H1 (cell line): ENCODE measurements at regions not wholly inside any gene's neighbourhood (a gene's known extent, or its start where the extent isn't known, plus 50 kb on each side); places are given as distances from the start of the nearest gene placed in this dataset.

Source experiments
- CTCF ChIA-PET: fragments of 300-600 bp; sonication (Branson Sonifier 250); formaldehyde crosslinking; loops from one replicate; lab custom pipeline; 2021; ENCODE audit not compliant: partially characterized antibody; lab: Charles Lee
- POLR2A ChIA-PET: fragments of 300-600 bp; sonication (Branson Sonifier 250); formaldehyde crosslinking; loops from one replicate; lab custom pipeline; 2021; ENCODE audit warnings: inconsistent platforms; ENCODE audit not compliant: partially characterized antibody; lab: Charles Lee
- DNase-seq, 2 experiments: peaks; one replicate each; pipeline versions ENCODE4 v3.0.0 to v3.0.0-alpha.2; 2010 to 2022; ENCODE audit warnings: low spot score in 2 of 2, low read depth in 1 of 2, mixed read lengths in 1 of 2
- FAIRE-seq: peaks from 2 replicates; lab custom pipeline; 2011; peaks lifted over from hg19 to GRCh38; lab: Jason Lieb, UNC
- H2AFZ ChIP-seq: 2 replicates; pipeline ENCODE4 v1.8.1; 2012; ENCODE audit warnings: low read length, inconsistent platforms
- H2AK5ac ChIP-seq: 2 replicates; pipeline ENCODE4 v1.6.1; 2013; ENCODE audit warnings: low read depth, low read length
- H2BK120ac ChIP-seq: replicated peaks from 2 replicates; pipeline ENCODE3; 2013; ENCODE audit warnings: low read depth, low read length, inconsistent platforms
- H2BK12ac ChIP-seq: 2 replicates; pipeline ENCODE4 v1.6.1; 2013; ENCODE audit warnings: low read depth, low read length
- H2BK15ac ChIP-seq: 2 replicates; pipeline ENCODE4 v1.6.1; 2013; ENCODE audit warnings: low read length
- H2BK20ac ChIP-seq: 2 replicates; pipeline ENCODE4 v1.6.1; 2013; ENCODE audit warnings: low read length
- H2BK5ac ChIP-seq: 2 replicates; pipeline ENCODE4 v1.6.1; 2013; ENCODE audit warnings: low read depth, low read length
- H3K14ac ChIP-seq: 2 replicates; pipeline ENCODE4 v1.6.1; 2013; ENCODE audit warnings: inconsistent platforms; ENCODE audit not compliant: insufficient read length
- H3K18ac ChIP-seq: 2 replicates; pipeline ENCODE4 v1.6.1; 2013; ENCODE audit warnings: low read length; ENCODE audit errors: extremely low read depth
- H3K23ac ChIP-seq: 2 replicates; pipeline ENCODE4 v1.6.1; 2013; ENCODE audit warnings: inconsistent platforms; ENCODE audit not compliant: insufficient read length
- H3K23me2 ChIP-seq: 2 replicates; pipeline ENCODE4 v1.6.1; 2013; ENCODE audit warnings: low read depth, low read length
- H3K27ac ChIP-seq: 2 replicates; pipeline ENCODE4 v1.6.1; 2011; ENCODE audit warnings: low read depth, low read length, inconsistent platforms
- H3K27me3 ChIP-seq, 4 experiments: replicated peaks in 1 of 4; 1 replicate in 1 of 4; 2 replicates in 3 of 4; pipeline versions ENCODE4 v1.6.1 to v1.8.1; 2011 to 2013; ENCODE audit warnings: low read length in 3 of 4, mild to moderate bottlenecking in 3 of 4, inconsistent platforms in 2 of 4, mixed read lengths in 2 of 4, moderate library complexity in 1 of 4; ENCODE audit not compliant: control insufficient read depth in 3 of 4, insufficient read depth in 3 of 4; ENCODE audit errors: extremely low read depth in 1 of 4
- H3K36me3 ChIP-seq, 4 experiments: 2 replicates each; pipeline versions ENCODE4 v1.6.1 to v1.8.1; 2011 to 2013; ENCODE audit warnings: mild to moderate bottlenecking in 4 of 4, low read length in 3 of 4, moderate library complexity in 2 of 4, control low read depth in 1 of 4, inconsistent platforms in 1 of 4; ENCODE audit not compliant: insufficient read depth in 4 of 4, control insufficient read depth in 2 of 4
- H3K4ac ChIP-seq: replicated peaks from 2 replicates; pipeline ENCODE3; 2013; ENCODE audit warnings: low read length, low read depth, mixed read lengths, inconsistent platforms; ENCODE audit not compliant: insufficient read length
- H3K4me1 ChIP-seq, 4 experiments: replicated peaks in 1 of 4; 1 replicate in 1 of 4; 2 replicates in 3 of 4; pipeline versions ENCODE4 v1.6.1 to v1.8.1; 2011 to 2013; ENCODE audit warnings: low read length in 3 of 4, inconsistent platforms in 2 of 4, mixed read lengths in 1 of 4; ENCODE audit not compliant: insufficient read depth in 4 of 4, control insufficient read depth in 3 of 4
- H3K4me2 ChIP-seq, 2 experiments: 2 replicates each; pipeline versions ENCODE4 v1.6.1 to v1.8.1; 2011 to 2013; ENCODE audit warnings: low read depth in 2 of 2, low read length in 2 of 2, control low read depth in 1 of 2, inconsistent platforms in 1 of 2, mild to moderate bottlenecking in 1 of 2; ENCODE audit not compliant: insufficient read depth in 1 of 2
- H3K4me3 ChIP-seq, 4 experiments: fragments of 200-600, 300-600 bp in 1 of 4; sonication (generic), shearing (Covaris generic), sonication (Bioruptor Twin) in 1 of 4; 2 replicates each; pipeline versions ENCODE4 v1.5.1 to v1.8.1; 2011 to 2016; ENCODE audit warnings: low read length in 4 of 4, low read depth in 3 of 4, control low read depth in 2 of 4, inconsistent platforms in 2 of 4, mild to moderate bottlenecking in 2 of 4, mixed read lengths in 1 of 4, moderate library complexity in 1 of 4; ENCODE audit not compliant: insufficient read depth in 2 of 4; ENCODE audit errors: extremely low read depth in 1 of 4
- H3K56ac ChIP-seq: replicated peaks from 2 replicates; pipeline ENCODE3; 2013; ENCODE audit warnings: low read depth, mild to moderate bottlenecking, mixed read lengths, low read length, inconsistent platforms; ENCODE audit not compliant: insufficient read length
- H3K79me1 ChIP-seq: 2 replicates; pipeline ENCODE4 v1.6.1; 2013; ENCODE audit warnings: low read depth, low read length, control low read depth
- H3K79me2 ChIP-seq, 2 experiments: 2 replicates each; pipeline versions ENCODE4 v1.6.1 to v1.8.1; 2012 to 2013; ENCODE audit warnings: low read length in 2 of 2, mild to moderate bottlenecking in 2 of 2, inconsistent platforms in 1 of 2; ENCODE audit not compliant: insufficient read depth in 2 of 2, control insufficient read depth in 1 of 2
- H3K9ac ChIP-seq, 4 experiments: replicated peaks in 1 of 4; 1 replicate in 1 of 4; 2 replicates in 3 of 4; pipeline versions ENCODE4 v1.6.1 to v1.8.1; 2011 to 2013; ENCODE audit warnings: low read depth in 3 of 4, low read length in 3 of 4, control low read depth in 2 of 4, mild to moderate bottlenecking in 2 of 4, moderate library complexity in 2 of 4, inconsistent platforms in 1 of 4; ENCODE audit errors: extremely low read depth in 1 of 4
- H3K9me3 ChIP-seq, 2 experiments: 2 replicates each; pipeline versions ENCODE4 v1.6.1 to v1.8.1; 2012 to 2013; ENCODE audit warnings: mild to moderate bottlenecking in 2 of 2, moderate library complexity in 2 of 2, control low read depth in 1 of 2, inconsistent platforms in 1 of 2, low read depth in 1 of 2, low read length in 1 of 2, mixed read lengths in 1 of 2; ENCODE audit not compliant: insufficient read depth in 2 of 2
- H4K20me1 ChIP-seq, 2 experiments: replicated peaks in 1 of 2; 2 replicates each; pipeline versions ENCODE3 to v1.8.1; 2011 to 2013; ENCODE audit warnings: inconsistent platforms in 2 of 2, low read length in 2 of 2, mild to moderate bottlenecking in 1 of 2; ENCODE audit not compliant: insufficient read depth in 2 of 2, control insufficient read depth in 1 of 2
- H4K5ac ChIP-seq: 2 replicates; pipeline ENCODE4 v1.6.1; 2013; ENCODE audit warnings: low read length, low read depth, mixed read lengths, inconsistent platforms; ENCODE audit not compliant: insufficient read length
- H4K8ac ChIP-seq: 2 replicates; pipeline ENCODE4 v1.8.0; 2013; ENCODE audit warnings: mild to moderate bottlenecking, moderate library complexity, low read length, inconsistent platforms; ENCODE audit not compliant: insufficient read depth; ENCODE audit errors: extremely low read depth
- H4K91ac ChIP-seq: replicated peaks from 2 replicates; pipeline ENCODE3; 2013; ENCODE audit warnings: low read length, mixed read lengths, inconsistent platforms; ENCODE audit not compliant: insufficient read length
- JUN ChIP-seq: IDR thresholded peaks from 2 replicates; pipeline ENCODE4 v1.6.1; 2011; ENCODE audit warnings: low read depth, mild to moderate bottlenecking, improper control_type of control experiment, low read length
- RAD21 ChIP-seq, 2 experiments: IDR thresholded peaks in 1 of 2; conservative IDR thresholded peaks in 1 of 2; 2 replicates each; pipeline ENCODE4 v1.6.1; 2011; ENCODE audit warnings: low read depth in 2 of 2, low read length in 2 of 2, improper control_type of control experiment in 1 of 2, inconsistent platforms in 1 of 2, mild to moderate bottlenecking in 1 of 2, moderate library complexity in 1 of 2
- RBBP5 ChIP-seq: IDR thresholded peaks from 2 replicates; pipeline ENCODE4 v1.7.1; 2012; ENCODE audit warnings: low read depth, mild to moderate bottlenecking, inconsistent platforms, low read length, moderate library complexity, borderline replicate concordance

DNA sequence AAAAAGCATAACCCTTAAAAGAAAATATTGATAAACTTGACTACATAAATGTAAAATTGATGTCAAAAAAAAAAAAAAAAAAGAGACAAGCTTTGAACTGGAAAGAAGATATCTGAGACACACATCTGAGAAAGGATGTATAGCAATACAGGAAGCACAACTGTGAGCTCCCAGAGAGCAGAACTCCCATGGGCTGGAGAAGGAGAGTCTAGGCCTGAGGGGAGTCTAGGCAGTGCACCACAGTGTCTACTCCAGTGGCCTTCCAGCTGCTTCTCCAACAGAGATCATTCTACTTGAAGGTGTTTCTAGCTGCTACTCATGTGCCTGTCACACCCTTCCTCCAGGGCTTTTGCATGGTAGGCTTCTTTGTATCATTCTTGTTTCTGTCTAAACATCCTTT, 54.2 kb upstream of the SYT9 start:
- DNase-seq (no peak), FAIRE-seq (no peak)
- Histone ChIP-seq H2AFZ (no peak overlapping the region), H3K4me3 (no peak overlapping the region), H4K8ac (no peak overlapping the region), H3K9me3 (no peaks in the 10 kb centered on the region), H3K4ac (no peak overlapping the region), H3K79me1 (no peaks in the 10 kb centered on the region), H3K18ac (no peak overlapping the region), H2BK15ac (no peak overlapping the region), H3K27ac (no peak overlapping the region), H2BK5ac (no peak overlapping the region), H3K4me2 (no peak overlapping the region), H3K27me3 (no peaks in the 10 kb centered on the region), H3K9ac (no peak overlapping the region), H4K5ac (no peak overlapping the region), H4K91ac (no peak overlapping the region), H3K56ac (no peak overlapping the region), H2BK20ac (no peak overlapping the region), H2AK5ac (no peak overlapping the region), H3K79me2 (no peaks in the 10 kb centered on the region), H3K4me1 (no peaks in the 10 kb centered on the region), H3K14ac (no peak overlapping the region), H3K36me3 (no peaks in the 10 kb centered on the region), H2BK120ac (no peak overlapping the region), H3K23ac (no peak overlapping the region), H3K23me2 (no peaks in the 10 kb centered on the region), H2BK12ac (no peak overlapping the region), H4K20me1 (no peaks in the 10 kb centered on the region)
- CTCF ChIA-PET, result interaction anchor here (1.0 kb wide), 1 partner anchor 258 kb away, joined by 3 read pairs; no protein-coding TSS in a partner anchor
- POLR2A ChIA-PET, result no interaction called here
- TF ChIP-seq RBBP5 (no peak), RAD21 (IDR thresholded peaks at IDR 0.05 in 1 of 2, conservative IDR thresholded peaks at IDR 0.05 in 1 of 2; ENCODE audit: low read depth in 2 of 2, low read length in 2 of 2) (no peak), JUN (no peak)
